Endothelial cell of umbilical vein (primary cell): ENCODE measurements at regions not wholly inside any gene's neighbourhood (a gene's known extent, or its start where the extent isn't known, plus 50 kb on each side); places are given as distances from the start of the nearest gene placed in this dataset.

Experiments
- BruUV-seq: library from RNA; stranded (reverse); fragments of 400-500 nt; replicated peaks from 2 replicates; lab custom pipeline; 2021; lab: Mats Ljungman, UMichigan
- CTCF ChIA-PET: fragments of 300-600, 350-600 bp; sonication (Branson Sonifier 250); formaldehyde crosslinking; loops from one replicate; lab custom pipeline; 2021; ENCODE audit warnings: antibody characterized with exemption, inconsistent platforms; lab: Charles Lee
- POLR2A ChIA-PET: fragments of 300-600, 350-600 bp; sonication (Branson Sonifier 250); formaldehyde crosslinking; loops from one replicate; lab custom pipeline; 2021; ENCODE audit warnings: antibody characterized with exemption, inconsistent platforms; lab: Charles Lee
- DNase-seq: peaks from one replicate; pipeline ENCODE4 v3.0.0-alpha.2; 2011; ENCODE audit warnings: low read depth, low spot score
- FAIRE-seq: peaks from 2 replicates; lab custom pipeline; 2011; peaks lifted over from hg19 to GRCh38; lab: Jason Lieb, UNC
- H2AFZ ChIP-seq: 2 replicates; pipeline ENCODE4 v1.6.0; 2012; ENCODE audit warnings: low read depth, low read length, control low read depth, inconsistent platforms
- H3K27ac ChIP-seq: 2 replicates; pipeline ENCODE4 v1.5.1; 2011; ENCODE audit warnings: low read depth, mild to moderate bottlenecking, control low read depth, low read length, moderate library complexity; ENCODE audit not compliant: insufficient read depth
- H3K27me3 ChIP-seq, 2 experiments: 2 replicates each; pipeline versions ENCODE4 v1.6.0 to v1.6.1; 2011; ENCODE audit warnings: low read length in 2 of 2, mixed read lengths in 1 of 2; ENCODE audit not compliant: control insufficient read depth in 2 of 2, insufficient read depth in 2 of 2
- H3K36me3 ChIP-seq, 2 experiments: 2 replicates in 1 of 2; 3 replicates in 1 of 2; pipeline ENCODE4 v1.5.1; 2011; ENCODE audit warnings: low read length in 2 of 2, mild to moderate bottlenecking in 1 of 2, moderate library complexity in 1 of 2; ENCODE audit not compliant: control insufficient read depth in 2 of 2, insufficient read depth in 2 of 2; ENCODE audit errors: extremely low read depth in 1 of 2
- H3K4me1 ChIP-seq: 3 replicates; pipeline ENCODE4 v1.5.1; 2011; ENCODE audit warnings: mild to moderate bottlenecking, low read length; ENCODE audit not compliant: control insufficient read depth, insufficient read depth; ENCODE audit errors: extremely low read depth
- H3K4me2 ChIP-seq: 2 replicates; pipeline ENCODE4 v1.6.1; 2011; ENCODE audit warnings: low read length, control low read depth, mixed read lengths; ENCODE audit not compliant: insufficient read depth
- H3K4me3 ChIP-seq, 3 experiments: fragments of 200-600 bp in 1 of 3; sonication (generic), shearing (Covaris generic) in 1 of 3; replicated peaks in 1 of 3; 2 replicates each; pipeline ENCODE4 v1.5.1; 2011 to 2016; ENCODE audit warnings: control low read depth in 3 of 3, low read length in 3 of 3, mild to moderate bottlenecking in 2 of 3, inconsistent platforms in 1 of 3, low read depth in 1 of 3, moderate library complexity in 1 of 3; ENCODE audit not compliant: insufficient read depth in 1 of 3
- H3K79me2 ChIP-seq: 2 replicates; pipeline ENCODE4 v1.6.0; 2012; ENCODE audit warnings: low read length, inconsistent platforms; ENCODE audit not compliant: control insufficient read depth, insufficient read depth
- H3K9ac ChIP-seq: replicated peaks from 2 replicates; pipeline ENCODE3; 2011; ENCODE audit warnings: low read length, control low read depth; ENCODE audit not compliant: insufficient read depth; ENCODE audit errors: extremely low read depth
- H3K9me1 ChIP-seq: replicated peaks from 3 replicates; pipeline ENCODE4 v1.6.0; 2011; ENCODE audit warnings: mild to moderate bottlenecking, low read length; ENCODE audit not compliant: control insufficient read depth, insufficient read depth; ENCODE audit errors: extremely low read depth
- H3K9me3 ChIP-seq: replicated peaks from 2 replicates; pipeline ENCODE4 v1.5.1; 2012; ENCODE audit warnings: low read length, inconsistent platforms; ENCODE audit not compliant: control insufficient read depth, insufficient read depth
- H4K20me1 ChIP-seq: replicated peaks from 2 replicates; pipeline ENCODE3; 2011; ENCODE audit warnings: mild to moderate bottlenecking, low read length; ENCODE audit not compliant: control insufficient read depth, insufficient read depth; ENCODE audit errors: extremely low read depth
- CTCF ChIP-seq, 2 donors: IDR thresholded peaks; 1 replicate in 1 of 2; 2 replicates in 1 of 2; pipeline ENCODE4 v1.5.1; 2011; ENCODE audit warnings: low read length in 2 of 2, mild to moderate bottlenecking in 2 of 2, moderate library complexity in 2 of 2, control low read depth in 1 of 2, inconsistent platforms in 1 of 2, low read depth in 1 of 2; ENCODE audit not compliant: insufficient read depth in 1 of 2; ENCODE audit errors: extremely low read depth in 1 of 2
- EZH2 ChIP-seq: IDR thresholded peaks from 2 replicates; pipeline ENCODE4 v1.6.1; 2012; ENCODE audit warnings: borderline replicate concordance, low read depth, mild to moderate bottlenecking, moderate library complexity, low read length, inconsistent platforms; ENCODE audit not compliant: severe bottlenecking
- FOS ChIP-seq: IDR thresholded peaks from 2 replicates; pipeline ENCODE4 v1.6.1; 2011; ENCODE audit warnings: mild to moderate bottlenecking, low read length, moderate library complexity, borderline replicate concordance; ENCODE audit not compliant: insufficient read depth
- GATA2 ChIP-seq: IDR thresholded peaks from 2 replicates; pipeline ENCODE4 v1.7.0; 2011; ENCODE audit warnings: low read depth, mild to moderate bottlenecking, moderate library complexity, mixed read lengths, low read length; ENCODE audit not compliant: insufficient read length, insufficient read depth
- JUN ChIP-seq: IDR thresholded peaks from 2 replicates; pipeline ENCODE4 v1.6.1; 2011; ENCODE audit warnings: borderline replicate concordance, low read depth; ENCODE audit not compliant: insufficient read length, insufficient read depth
- MAX ChIP-seq: IDR thresholded peaks from 2 replicates; pipeline ENCODE4 v1.6.1; 2011; ENCODE audit not compliant: insufficient read depth, insufficient read length
- MYC ChIP-seq: IDR thresholded peaks from one replicate; pipeline ENCODE4 v1.6.1; 2011; ENCODE audit warnings: mild to moderate bottlenecking, low read depth, low read length
- POLR2A ChIP-seq: IDR thresholded peaks from 2 replicates; pipeline ENCODE4 v1.6.1; 2012; ENCODE audit warnings: low read depth, mild to moderate bottlenecking, control low read depth, low read length
- POLR2AphosphoS5 ChIP-seq: IDR thresholded peaks from 2 replicates; pipeline ENCODE4 v1.6.1; 2012; ENCODE audit warnings: low read depth, mild to moderate bottlenecking, control low read depth, low read length, moderate library complexity; ENCODE audit not compliant: insufficient read depth
- dilution Hi-C: fragments of 300-500 bp; cut with MboI; formaldehyde crosslinking; loops from one replicate; pipeline ENCODE4 v1.15.0; 2019; ENCODE audit warnings: low sequenced_read_pairs; ENCODE audit not compliant: extremely low pct_ligation_motif_present
- intact Hi-C: fragments of 100-400 bp; cut with micrococcal nuclease; formaldehyde crosslinking; loops from one replicate; pipeline ENCODE4 v1.10.0; 2022

GRCh38 chr2:8426550-8426949 is 255.3 kb upstream of the ID2 start:
- FAIRE-seq (no peak), DNase-seq (no peak)
- H3K9ac ChIP-seq, result no peak overlapping the region
- H3K27me3 ChIP-seq, result no peaks in the 10 kb centered on the region
- TF ChIP-seq POLR2AphosphoS5 (no peak), POLR2A (no peak), JUN (no peak)
- H3K4me1 ChIP-seq, result no peaks in the 10 kb centered on the region
- BruUV-seq, result no TSS peak
- no peaks in the 10 kb centered on the region for H3K79me2 ChIP-seq
- no peak overlapping the region for H3K27ac ChIP-seq
- intact Hi-C loops (no loop called here), dilution Hi-C loops (no loop called here)
- no peaks in the 10 kb centered on the region for H3K36me3 ChIP-seq
- no peak overlapping the region for H2AFZ ChIP-seq
- no peak overlapping the region for H3K4me3 ChIP-seq
- H4K20me1 ChIP-seq, result no peaks in the 10 kb centered on the region
- no peaks in the 10 kb centered on the region for H3K9me3 ChIP-seq
- no peak overlapping the region for H3K4me2 ChIP-seq
- POLR2A ChIA-PET, result no interaction called here
- no peaks in the 10 kb centered on the region for H3K9me1 ChIP-seq
- CTCF ChIA-PET, result no interaction called here

- no TSS peak for BruUV-seq
- no peak for TF ChIP-seq JUN
- no peak for TF ChIP-seq MYC
- no peak for TF ChIP-seq EZH2
- TF ChIP-seq FOS, result no peak
- TF ChIP-seq GATA2, result no peak
- no peak for TF ChIP-seq CTCF (IDR thresholded peaks at IDR 0.05; ENCODE audit: extremely low read depth in 1 of 2, insufficient read depth in 1 of 2, low read depth in 1 of 2, low read length in 2 of 2)
- TF ChIP-seq MAX, result no peak
- no peak for TF ChIP-seq POLR2AphosphoS5
- no peak for TF ChIP-seq POLR2A
- DNase-seq, result no peak
- no peaks in the 10 kb centered on the region for H3K27me3 ChIP-seq
- POLR2A ChIA-PET, result no interaction called here
- H3K4me3 ChIP-seq, result no peak overlapping the region
- H3K36me3 ChIP-seq, result no peaks in the 10 kb centered on the region
- H3K9me3 ChIP-seq, result no peaks in the 10 kb centered on the region
- no peaks in the 10 kb centered on the region for H4K20me1 ChIP-seq
- H3K4me2 ChIP-seq, result no peak overlapping the region
- intact Hi-C loops (no loop called here), dilution Hi-C loops (no loop called here)
- no peak overlapping the region for H3K9ac ChIP-seq
- H3K27ac ChIP-seq, result no peak overlapping the region
- no peaks in the 10 kb centered on the region for H3K9me1 ChIP-seq
- H2AFZ ChIP-seq, result no peak overlapping the region
- no peak for FAIRE-seq
- CTCF ChIA-PET, result no interaction called here
- H3K79me2 ChIP-seq, result no peaks in the 10 kb centered on the region
- no peaks in the 10 kb centered on the region for H3K4me1 ChIP-seq
Observed at GRCh38 chr2:8427211-8427610, 254.6 kb upstream of the ID2 start.
